ENCODE measurements at regions not wholly inside any gene's neighbourhood (a gene's known extent, or its start where the extent isn't known, plus 50 kb on each side); places are given as distances from the start of the nearest gene placed in this dataset.
"Not testable (repeated sequence)": the region's sequence is repeated elsewhere in the genome, so short reads cannot be mapped to it uniquely, and the experiment has no call there.

DNA sequence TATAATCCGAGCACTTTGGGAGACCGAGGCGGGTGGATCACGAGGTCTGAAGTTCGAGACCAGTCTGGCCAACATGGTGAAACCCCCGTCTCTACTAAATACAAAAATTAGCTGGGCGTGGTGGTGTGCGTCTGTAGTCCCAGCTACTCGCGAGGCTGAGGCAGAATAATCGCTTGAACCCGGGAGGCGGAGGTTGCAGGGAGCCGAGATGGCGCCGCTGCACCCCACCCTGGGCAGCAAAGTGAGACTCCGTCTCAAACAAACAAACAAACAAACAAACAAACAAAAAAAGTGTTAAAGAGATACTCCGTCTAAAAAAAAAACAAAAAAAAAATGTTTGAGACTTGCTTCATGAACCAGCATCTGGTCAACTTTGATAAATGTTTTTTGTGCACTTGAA is 753.8 kb downstream of the PCDH17 start:
- DNase-seq = not testable (repeated sequence)

DNA sequence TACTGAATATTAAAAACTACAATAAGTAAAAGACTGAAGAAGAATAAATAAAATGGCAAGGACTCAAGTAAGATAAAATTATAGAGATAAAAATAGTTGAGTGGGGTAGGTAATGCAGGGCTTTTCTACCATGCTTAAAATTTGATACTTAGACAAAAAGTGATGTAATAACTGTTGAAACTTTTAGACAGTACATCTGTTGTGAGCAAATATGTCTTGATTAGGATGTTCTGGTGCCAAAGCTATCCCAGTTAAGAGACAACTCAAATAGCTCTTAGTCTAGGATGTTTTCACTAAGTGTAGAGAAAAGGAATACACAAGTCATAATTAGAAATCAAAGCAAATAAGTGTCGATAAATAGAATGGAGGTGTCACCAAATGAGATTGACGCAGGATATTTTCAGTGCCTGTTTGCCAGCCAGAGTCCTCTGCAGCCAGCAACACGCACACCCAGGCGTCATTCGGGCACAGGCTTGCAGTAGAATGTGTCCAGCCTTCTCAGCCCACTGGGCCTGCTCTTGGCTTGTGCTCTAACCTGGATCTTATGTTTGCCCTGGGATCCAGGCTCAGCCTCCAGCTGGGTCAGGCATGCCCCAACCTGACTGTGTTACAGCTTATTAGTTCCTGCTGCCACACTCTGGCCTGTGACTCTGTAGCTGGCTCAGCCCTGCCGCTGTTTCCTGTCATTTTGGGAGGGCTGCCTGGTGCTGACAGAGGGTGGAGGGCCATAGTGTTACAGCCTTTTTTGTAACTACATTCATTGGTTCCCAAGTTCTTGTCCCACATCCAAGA is 766.2 kb downstream of the PCDH17 start:
- DNase-seq = no peak

DNA sequence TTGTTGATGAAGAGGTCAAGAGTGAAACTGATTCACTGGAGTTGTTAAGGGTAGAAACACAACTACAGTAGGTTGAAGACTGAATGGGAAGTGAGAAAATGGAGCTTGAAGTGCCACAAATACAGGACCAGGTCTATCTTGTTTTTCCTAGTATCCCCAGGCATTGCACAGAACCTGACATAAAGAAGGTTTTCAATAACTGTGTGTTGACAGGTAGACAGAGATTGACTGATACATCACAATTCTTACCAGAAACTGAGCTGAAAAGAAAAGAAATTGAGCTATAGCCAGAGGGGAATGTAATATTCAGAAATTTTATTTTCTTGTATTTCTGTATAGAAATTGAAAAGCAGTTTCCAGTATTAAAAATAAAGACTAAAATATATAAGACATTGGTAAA is 767.7 kb downstream of the PCDH17 start:
- no peak for DNase-seq

DNA sequence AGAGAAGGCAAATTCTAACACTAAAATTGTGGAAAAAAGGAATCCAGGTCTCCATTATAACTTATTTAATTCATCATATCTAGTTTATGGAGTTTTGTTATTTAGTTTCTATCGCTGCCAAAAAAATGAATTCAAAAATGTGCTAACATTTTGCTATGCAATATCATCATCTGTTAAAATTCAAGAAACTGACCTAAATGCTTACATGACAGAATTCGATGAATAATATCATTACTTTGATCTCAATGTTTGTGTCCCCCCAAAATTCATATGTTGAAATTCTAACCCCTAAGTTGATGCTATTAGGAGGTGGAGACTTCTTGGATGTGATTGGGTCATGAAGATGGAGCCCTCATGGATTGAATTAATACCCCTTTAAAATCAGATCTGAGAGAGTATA is 775.0 kb downstream of the PCDH17 start:
- DNase-seq = no peak

DNA sequence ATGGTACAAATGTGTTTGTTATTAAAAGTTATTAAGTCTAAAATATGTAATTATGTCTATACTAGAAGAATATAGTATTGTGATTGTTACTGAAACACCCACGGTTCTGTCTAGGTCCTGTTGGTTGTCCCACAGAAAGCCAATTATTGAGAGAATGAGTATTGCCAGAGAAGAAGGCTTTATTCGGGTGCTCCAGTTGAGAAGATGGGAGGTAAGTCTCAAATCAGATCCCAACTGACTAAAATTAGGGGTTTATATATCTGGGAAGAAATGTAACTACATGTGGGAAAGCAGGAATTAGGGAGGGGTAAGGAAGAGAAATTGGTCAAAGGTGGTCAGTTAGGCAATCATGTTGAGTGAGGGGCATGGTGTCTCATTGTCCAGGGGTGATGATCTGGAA is 798.4 kb downstream of the PCDH17 start:
- DNase-seq = no peak

DNA sequence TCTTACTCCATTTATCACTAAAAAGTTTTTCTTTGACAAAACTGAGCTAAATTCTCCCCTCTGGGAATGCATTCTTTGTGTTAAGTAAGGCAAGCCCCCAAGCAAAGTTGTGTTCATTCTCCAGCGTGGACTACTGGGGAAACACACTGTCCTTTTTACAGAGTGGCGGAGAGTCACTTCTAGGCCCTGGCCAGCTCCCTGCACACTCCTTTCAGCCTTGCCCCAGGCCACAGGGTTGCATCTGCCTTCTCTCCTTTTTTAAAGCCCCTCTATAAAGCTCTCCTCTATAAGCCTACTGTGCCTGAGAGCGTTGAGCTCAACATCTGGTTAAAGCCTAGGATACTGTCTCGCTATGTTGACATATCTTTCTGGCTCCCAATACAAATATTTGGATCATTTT is 803.4 kb downstream of the PCDH17 start:
- no peak for DNase-seq

DNA sequence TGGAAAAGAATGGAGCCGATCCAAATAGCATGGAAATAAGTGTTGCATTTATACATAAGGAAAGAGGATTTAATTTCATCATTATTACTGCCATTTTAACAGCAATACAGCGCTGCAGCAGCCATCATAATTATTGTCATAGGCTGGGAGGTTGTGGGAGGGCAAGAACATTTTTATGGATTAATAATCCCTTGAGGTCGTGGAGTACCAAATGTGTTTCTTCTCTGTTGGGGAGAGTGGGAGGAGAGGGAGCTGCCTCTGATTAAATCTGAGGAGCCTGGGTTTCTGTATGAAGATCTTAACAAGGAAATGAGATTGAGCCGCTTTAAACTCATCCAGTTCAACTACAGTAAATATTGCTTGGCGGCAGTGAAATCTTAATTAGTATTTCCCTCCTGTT is 805.9 kb downstream of the PCDH17 start:
- no peak for DNase-seq

DNA sequence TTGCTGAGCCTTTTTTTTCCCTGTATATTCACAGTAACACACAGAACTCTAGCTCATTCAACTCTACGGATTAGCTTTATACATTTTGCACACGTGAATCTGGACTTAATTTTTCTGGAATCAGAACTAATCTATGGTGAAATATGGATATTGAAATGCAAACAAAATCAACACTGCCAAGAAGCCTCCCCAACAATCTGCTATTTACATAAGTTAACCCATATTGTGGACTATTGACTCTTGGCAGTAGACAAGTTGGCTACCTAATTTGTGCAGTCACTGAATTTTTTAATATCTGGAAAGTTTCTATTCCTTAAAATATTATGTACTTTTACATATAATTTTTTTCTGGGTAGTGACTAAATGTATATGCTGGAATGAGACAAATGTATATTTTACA is 815.4 kb downstream of the PCDH17 start:
- DNase-seq = no peak

DNA sequence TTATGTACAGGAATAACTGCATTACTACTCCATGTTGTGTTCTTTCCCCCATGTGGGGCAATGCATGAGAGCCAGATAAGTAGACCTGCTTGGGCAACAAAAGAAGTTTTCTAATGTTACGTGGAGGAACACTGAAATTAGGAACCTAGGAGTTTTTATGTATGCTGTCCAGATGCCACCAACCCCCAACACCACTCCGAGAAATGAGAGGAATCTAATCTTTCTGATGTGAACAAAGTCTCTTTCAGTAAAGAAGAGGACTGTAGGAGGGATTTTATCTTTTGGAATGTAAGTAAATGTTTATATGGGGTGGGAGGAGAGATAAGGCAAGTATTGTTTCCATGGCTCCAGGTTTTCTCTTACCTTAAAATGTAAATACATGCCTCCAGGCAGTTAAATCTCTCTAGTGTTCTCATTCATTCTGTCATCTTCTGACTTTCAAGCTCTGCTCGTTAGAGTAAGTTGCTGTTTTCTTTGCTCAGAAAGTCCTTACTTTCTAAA is 820.6 kb downstream of the PCDH17 start:
- DNase-seq = no peak

DNA sequence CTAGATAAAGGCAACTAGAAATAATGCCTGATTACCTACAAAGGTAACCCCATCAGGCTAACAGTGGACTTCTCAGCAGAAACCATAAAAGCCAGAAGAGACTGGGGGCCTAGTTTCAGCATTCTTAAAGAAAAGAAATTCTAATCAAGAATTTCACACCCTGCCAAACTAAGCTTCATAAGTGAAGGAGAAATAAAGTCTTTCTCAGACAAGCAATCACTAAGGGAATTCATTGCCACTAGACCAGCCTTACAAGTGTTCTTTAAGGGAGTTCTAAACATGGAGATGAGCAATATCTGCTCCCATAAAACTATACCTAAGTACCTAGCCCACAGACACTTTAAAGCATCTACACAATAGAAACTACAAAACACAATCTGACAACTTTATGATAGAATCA is 823.5 kb downstream of the PCDH17 start:
- DNase-seq = no peak

DNA sequence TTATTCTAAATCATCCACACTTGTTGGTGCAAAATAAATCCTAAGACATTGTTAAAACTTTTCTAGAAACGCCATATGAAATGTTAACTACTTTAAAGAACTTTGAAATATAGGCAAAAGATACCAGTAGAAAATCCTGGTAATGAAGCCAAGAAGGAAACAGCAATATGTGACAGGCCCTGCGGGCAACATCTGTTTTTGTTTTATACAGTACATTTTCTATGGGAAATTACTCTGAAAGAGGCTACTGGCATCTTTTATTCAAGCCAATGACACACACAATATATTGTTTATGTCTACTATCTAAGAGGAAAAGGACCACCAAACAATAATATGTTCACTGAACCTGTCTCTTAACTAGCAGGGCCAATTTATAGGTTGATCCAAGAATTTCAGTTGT is 829.7 kb downstream of the PCDH17 start:
- no peak for DNase-seq

DNA sequence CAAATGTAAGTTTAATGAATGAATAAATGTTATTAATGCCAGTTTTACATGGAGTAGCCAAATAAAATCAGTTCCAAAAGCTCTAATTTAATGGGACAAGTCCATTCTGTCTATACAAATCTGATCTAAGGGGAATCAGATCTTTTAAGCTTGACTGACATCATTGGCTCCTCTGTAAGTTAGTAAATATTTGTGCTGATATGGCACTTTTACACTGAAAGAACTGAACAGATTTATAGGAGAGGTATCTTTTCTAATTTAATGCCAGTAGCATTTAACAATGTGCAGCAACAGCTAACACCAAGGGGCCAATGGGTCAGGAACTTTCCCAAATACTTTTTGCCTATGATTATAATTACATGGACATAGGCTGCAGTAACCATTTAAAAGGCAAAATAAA is 832.3 kb downstream of the PCDH17 start:
- DNase-seq = no peak

DNA sequence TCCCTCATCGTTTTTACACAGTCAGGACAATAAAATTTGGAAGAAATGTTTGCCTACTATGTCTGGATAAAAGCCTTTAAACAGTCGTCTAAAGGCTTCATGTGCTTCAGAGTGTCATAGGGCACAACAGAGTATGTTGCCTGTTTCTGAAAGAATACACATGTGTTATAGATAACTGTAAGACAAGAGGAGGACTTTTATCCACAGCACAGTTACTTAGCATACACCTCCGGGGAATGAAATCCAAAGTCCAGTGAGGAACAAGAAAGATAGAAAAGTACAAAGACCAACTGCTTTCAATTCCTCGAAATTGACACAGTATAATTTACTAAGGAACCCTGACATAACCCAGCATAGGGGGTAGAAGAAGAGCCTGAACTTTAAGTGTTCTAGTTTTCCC is 835.6 kb downstream of the PCDH17 start:
- DNase-seq = no peak

DNA sequence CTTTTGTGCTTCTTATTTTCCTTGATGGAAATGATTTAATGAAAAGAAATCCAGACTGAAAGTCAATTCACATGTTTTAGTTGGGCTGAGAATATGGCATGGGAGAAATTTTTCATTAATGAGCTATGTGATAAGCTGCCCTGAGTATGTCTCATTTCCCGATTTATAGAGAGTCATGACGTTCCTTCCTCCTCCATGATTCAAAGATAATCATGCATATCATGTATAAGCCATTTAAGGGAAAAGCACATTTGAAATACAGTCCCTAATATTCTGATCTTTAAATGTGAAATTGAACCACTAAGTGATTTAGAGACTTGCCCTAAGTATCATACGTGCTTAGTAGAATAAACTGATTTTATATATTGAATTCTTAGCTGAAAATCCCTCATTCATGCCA is 840.9 kb downstream of the PCDH17 start:
- DNase-seq = no peak

DNA sequence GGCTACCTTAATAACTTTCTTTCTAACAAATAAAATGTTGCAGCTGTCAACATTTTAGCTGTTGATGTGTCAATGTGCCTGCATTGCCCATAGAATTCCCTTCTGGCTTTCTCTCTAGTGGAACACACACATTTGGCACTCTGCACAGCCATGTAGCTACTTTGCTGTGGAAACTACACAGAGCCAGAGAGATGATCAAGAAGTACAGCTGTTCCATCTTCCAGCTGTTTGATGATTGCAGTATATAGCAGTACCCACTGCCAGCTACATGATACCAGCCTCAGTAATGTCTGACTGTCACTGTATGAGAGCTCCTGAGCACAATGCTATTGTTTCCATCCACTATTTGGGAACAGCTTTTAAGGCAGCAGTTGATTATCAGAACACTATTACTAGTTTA is 843.0 kb downstream of the PCDH17 start:
- no peak for DNase-seq

DNA sequence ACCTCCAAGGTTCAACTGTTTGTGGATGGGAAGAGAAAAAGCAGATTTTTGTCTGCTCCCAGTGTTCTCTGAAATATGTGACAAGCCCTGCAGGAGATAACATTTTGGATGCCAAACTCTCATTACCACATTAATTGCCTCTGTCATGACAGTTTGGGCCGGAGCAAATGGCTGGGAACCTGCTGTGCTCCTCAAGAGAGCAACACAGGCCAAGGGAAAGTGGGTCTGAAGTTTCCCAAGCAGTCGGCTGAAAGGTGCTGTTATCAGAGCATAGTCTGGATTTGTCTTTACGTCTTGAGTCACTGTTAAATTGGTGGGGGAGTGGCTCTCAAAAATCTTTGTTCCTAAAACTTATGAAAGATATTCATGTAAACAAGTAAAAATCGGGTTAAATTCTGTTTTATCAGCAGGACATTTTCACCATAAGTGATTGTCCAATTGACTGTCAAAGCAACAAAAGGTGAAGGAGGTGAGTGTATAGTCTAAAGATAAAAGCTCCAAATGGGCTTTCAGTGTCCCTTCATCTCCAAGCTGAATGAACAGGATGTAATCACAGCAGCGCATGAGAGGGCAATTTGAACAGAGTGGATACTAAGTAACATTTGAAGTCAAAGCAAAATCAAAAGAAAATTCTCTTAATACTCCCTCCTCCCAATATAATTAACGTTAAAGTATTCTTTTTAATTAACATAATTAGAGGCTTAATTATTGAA is 844.8 kb downstream of the PCDH17 start:
- no peak for DNase-seq

DNA sequence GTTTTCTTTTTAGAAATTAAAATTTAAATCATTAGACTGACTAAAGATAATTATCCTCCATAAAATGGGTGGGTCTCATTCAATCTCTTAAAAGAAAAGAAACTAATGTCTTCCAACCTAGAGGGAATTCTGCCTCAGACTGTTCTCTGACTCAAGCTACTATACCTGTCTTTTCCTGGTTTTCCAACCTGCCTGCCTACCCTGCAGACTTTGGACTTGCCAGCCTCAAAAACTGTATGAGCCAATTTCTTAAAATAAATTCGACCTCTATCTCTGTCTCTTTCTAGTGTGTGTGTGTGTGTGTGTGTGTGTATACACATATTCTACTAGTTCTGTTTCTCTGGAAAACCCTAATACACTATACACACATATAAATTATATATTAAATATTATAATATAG is 847.3 kb downstream of the PCDH17 start:
- DNase-seq = no peak

DNA sequence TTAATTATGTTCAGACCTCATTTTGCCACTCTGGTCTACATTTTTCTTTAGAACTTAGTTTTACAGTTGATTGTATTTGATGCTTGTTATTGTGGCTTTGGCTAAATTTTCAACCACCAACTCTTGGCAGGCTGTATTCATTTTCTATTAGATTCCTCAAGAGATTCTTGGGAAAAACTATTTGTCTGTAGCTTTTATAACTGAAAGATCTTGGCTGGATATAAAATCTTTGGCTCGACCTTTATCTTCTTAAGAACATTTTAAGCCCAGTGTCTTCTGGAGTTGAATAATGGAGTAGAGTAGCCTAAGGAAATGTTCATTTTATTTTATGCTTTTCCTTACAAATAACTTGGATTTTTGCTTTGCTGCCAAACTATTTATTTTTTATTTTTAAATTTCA is 848.5 kb downstream of the PCDH17 start:
- no peak for DNase-seq

DNA sequence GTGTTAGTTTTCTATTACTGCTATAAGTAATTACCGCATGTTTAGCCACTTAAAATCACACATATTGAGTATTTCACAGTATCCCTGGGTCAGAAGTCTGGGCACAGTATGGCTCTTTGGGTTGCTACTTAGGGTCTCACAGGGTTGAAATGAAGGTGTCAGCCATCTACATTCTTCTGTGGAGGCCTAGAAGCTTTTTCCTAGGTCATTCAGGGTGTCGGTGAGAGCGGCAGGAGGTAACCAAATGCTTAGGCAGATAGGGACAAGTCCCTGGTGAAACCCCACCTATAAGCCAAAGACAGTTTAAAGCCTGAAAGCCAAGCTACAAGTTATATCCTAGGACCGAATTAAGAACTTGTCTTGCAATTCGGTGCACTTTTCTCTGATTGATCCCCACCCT is 856.7 kb downstream of the PCDH17 start:
- DNase-seq = no peak

DNA sequence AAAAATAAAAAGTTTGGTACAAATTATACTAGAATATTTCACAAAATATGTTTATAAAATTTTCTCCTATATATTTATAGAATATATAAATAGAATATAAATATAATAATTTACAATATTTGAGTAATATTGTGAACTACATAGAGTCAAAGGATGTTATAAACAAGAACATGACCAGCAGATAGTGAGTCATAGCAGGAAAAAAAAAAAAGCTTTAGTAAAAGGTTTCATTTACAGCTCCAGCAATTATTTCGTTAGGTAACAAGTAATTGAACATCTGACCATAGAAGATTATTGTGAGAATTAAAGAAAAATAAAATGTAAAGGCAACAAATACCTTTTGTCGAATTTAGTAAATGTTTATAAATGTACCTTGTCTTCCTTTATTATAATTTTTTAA is 864.1 kb downstream of the PCDH17 start:
- DNase-seq = no peak

DNA sequence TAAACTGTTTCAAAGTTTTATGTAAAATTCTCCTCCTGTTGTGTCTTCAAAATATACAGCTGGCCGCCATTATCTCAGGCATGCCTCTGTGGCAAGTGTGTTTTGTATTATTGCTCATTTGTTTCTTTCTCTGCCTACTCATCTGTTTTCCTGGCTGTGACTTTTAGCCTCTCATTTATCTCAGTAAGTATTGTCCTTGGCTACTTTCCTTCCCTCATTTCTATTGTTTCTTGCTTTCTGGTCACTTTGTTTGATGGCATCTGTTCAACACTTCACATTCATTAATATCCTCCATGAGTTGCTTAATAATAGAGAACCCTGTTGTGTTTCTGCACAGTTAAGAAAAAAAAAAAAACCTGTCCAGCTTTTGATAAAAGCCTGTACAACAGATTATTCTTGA is 869.4 kb downstream of the PCDH17 start:
- no peak for DNase-seq

DNA sequence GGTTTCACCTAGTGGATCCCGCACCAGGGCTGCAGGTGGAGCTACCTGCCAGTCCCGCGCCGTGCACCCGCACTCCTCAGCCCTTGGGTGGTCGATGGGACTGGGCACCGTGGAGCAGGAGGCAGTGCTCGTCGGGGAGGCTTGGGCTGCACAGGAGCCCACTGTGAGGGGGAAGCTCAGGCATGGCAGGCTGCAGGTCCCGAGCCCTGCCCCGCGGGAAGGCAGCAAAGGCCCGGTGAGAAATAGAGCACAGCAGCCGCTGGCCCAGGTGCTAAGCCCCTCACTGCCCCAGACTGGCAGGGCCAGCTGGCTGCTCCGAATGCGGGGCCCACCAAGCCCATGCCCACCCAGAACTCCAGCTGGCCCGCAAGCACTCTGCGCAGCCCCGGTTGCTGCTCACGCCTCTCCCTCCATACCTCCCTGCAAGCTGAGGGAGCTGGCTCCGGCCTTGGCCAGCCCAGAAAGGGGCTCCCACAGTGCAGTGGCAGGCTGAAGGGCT is 872.7 kb downstream of the PCDH17 start:
- DNase-seq = not testable (repeated sequence)

DNA sequence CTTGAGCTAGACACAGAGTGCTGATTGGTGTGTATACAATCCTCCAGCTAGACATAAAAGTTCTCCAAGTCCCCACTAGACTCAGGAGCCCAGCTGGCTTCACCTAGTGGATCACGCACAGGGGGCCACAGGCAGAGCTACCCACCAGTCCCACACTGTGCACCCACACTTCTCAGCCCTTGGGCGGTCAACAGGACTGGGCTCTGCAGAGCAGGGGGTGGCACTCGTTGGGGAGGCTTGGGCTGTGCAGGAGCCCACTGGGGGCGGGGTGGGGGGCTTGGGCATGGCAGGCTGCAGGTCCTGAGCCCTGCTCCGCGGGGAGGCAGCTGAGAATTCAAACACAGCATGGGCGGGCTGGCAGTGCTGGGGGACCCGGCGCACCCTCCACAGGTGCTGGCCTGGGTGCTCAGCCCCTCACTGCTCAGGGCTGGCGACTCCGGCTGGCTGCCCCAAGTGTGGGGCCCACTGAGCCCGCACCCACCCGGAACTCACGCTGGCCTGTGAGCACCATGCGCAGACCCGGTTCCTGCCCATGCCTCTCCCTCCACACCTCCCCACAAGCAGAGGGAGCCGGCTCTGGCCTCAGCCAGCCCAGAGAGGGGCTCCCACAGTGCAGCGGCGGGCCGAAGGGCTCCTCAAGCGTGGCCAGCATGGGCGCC is 873.8 kb downstream of the PCDH17 start:
- not testable (repeated sequence) for DNase-seq

DNA sequence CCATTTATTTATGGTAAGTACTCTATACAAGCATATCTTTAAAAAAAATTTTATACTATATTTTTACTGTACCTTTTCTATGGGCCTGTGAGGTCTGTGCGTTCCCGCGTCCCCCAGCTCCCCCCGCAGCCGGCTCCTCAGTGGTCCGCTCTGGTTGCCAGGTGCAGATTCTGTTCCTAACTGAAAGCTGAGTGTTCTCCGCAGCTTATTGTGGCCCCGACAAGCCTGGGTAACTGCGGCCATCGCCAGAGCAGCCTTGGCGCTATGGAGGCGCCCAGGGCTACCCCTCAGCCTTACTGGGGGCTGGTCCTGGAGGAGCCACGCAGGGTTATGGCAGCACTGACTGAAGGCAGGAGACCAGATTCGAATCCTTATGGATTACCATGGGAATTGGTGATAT is 896.8 kb downstream of the PCDH17 start:
- DNase-seq = no peak
